Mesodermal cell (in vitro differentiated cells): ENCODE measurements at regions not wholly inside any gene's neighbourhood (a gene's known extent, or its start where the extent isn't known, plus 50 kb on each side); places are given as distances from the start of the nearest gene placed in this dataset.
A peak's percentile ranks its signal among the peaks of the same experiment; 100 is the strongest.
"Not testable (repeated sequence)": the region's sequence is repeated elsewhere in the genome, so short reads cannot be mapped to it uniquely, and the experiment has no call there.

ENCODE experiments used
- H3K27ac ChIP-seq: 2 replicates; pipeline ENCODE4 v1.7.0; 2013; ENCODE audit warnings: mild to moderate bottlenecking, low read depth, low read length, moderate library complexity; ENCODE audit not compliant: severe bottlenecking
- H3K36me3 ChIP-seq: 2 replicates; pipeline ENCODE4 v1.7.1; 2013; ENCODE audit warnings: mild to moderate bottlenecking, low read length, moderate library complexity; ENCODE audit not compliant: control insufficient read depth, insufficient read depth
- H3K4me1 ChIP-seq: one replicate; pipeline ENCODE4 v1.7.1; 2013; ENCODE audit warnings: mild to moderate bottlenecking, low read length; ENCODE audit not compliant: insufficient read depth, control insufficient read depth, poor library complexity, severe bottlenecking
- H3K4me3 ChIP-seq: 2 replicates; pipeline ENCODE4 v1.7.0; 2013; ENCODE audit warnings: low read length, control low read depth, mild to moderate bottlenecking; ENCODE audit not compliant: insufficient read depth, poor library complexity, severe bottlenecking; ENCODE audit errors: extremely low read depth
- H3K9me3 ChIP-seq: 2 replicates; pipeline ENCODE4 v1.7.1; 2013; ENCODE audit warnings: mild to moderate bottlenecking, low read length, moderate library complexity; ENCODE audit not compliant: control insufficient read depth
- whole genome bisulfite sequencing, 2 experiments: methylation state at CpG; one replicate each; pipeline ENCODE4 v1.1.5; 2013; ENCODE audit warnings: missing lambda C conversion rate in 2 of 2; ENCODE audit not compliant: insufficient coverage in 2 of 2; 5-methylcytosine and 5-hydroxymethylcytosine counted together

DNA sequence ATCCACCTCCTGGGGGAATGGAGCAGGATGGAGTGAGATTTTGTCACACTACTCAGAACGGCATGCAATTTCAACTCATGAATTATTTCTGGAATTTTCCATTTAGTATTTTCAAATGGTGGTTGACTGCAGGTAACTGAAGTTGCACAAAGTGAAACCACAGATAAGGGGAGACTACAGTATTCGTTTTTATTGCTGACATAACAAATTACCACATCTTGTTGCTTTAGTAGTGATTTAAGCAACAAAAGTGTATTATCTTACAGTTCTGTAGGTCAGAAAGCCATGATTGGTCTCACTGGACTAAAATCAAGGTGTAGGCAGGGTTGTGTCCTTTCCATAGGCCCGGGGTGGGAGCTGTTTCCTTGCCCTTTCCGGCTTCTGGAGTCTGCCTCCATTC is 133.4 kb upstream of the B3GAT2 start:
- H3K4me1 ChIP-seq, result no peaks in the 10 kb centered on the region
- H3K27ac ChIP-seq, result no peak overlapping the region
- no peak overlapping the region for H3K4me3 ChIP-seq
- 81 to 83% methylated on average over 1 to 3 of the region's 4 CpGs for WGBS, 2 experiments
- no peaks in the 10 kb centered on the region for H3K9me3 ChIP-seq
- H3K36me3 ChIP-seq, result no peaks in the 10 kb centered on the region

DNA sequence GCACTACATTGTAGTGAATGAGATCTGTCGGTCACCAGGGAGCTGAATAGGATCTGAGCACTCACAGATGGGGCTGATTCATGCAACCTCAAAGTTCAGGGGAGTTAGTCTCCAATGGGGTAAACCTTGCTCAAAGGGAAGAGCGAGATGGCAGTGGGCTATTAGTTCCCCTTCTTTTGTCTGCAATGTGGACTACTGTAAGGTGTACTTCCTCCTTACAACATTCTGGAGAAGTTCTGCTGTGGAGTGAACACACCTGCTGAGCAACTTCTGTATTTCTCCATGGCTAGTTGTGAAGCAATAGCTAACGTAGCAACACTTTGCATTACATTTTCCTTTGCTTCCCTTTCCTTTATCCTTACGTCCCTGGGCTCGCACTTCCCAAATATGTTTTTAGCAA is 134.3 kb upstream of the B3GAT2 start:
- H3K4me1 ChIP-seq, result no peaks in the 10 kb centered on the region
- no peak overlapping the region for H3K27ac ChIP-seq
- 76 to 80% methylated on average over 3 to 4 of the region's 5 CpGs for WGBS, 2 experiments
- no peaks in the 10 kb centered on the region for H3K9me3 ChIP-seq
- no peak overlapping the region for H3K4me3 ChIP-seq
- no peaks in the 10 kb centered on the region for H3K36me3 ChIP-seq

DNA sequence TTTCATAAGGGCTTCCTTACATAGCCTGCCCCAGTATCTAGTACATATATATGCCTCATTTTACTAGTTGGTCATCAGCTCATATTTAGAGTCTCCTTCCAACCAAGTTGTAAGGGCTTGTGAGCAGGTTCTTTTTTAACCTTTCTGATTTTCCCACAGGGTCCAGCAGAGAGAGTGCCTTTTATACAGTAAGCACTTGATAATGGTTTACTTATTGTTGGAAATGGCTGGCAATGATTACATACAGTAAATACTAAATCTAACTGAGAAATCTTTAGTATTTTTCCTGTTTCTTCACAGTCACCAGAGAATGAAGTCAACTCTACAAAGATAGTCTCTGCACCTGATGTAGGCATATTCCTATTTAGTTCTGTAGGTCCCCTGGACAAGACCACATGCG is 135.1 kb upstream of the B3GAT2 start:
- WGBS, 2 experiments, result 40 to 60% methylated on average over 1 of the region's 1 CpG

DNA sequence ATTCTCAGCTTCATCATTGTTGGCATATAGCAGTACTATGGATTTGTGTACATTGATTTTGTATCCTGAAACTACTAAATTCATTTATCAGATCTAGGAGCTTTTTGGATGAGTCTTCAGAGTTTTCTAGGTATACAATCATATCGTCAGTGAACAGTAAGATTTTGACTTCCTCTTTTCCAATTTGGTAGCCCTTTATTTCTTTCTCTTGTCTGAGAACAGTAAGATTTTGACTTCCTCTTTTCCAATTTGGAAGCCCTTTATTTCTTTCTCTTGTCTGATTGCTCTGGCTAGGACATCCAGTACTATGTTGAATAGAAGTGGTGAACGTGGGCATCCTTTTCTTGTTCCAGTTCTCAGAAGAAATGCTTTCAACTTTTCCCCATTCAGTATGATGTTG is 140.4 kb upstream of the B3GAT2 start:
- not testable (repeated sequence) for H3K4me1 ChIP-seq, H3K4me3 ChIP-seq, H3K9me3 ChIP-seq, H3K36me3 ChIP-seq, H3K27ac ChIP-seq
- no CpG with 5 or more reads among the region's 2 CpGs for WGBS, 2 experiments

More for the DNA sequence above, 135.1 kb upstream of the B3GAT2 start:
- H3K4me1 ChIP-seq, result no peaks in the 10 kb centered on the region
- H3K4me3 ChIP-seq, result no peak overlapping the region
- H3K27ac ChIP-seq, result no peak overlapping the region
- no peaks in the 10 kb centered on the region for H3K36me3 ChIP-seq
- H3K9me3 ChIP-seq, result no peaks in the 10 kb centered on the region

DNA sequence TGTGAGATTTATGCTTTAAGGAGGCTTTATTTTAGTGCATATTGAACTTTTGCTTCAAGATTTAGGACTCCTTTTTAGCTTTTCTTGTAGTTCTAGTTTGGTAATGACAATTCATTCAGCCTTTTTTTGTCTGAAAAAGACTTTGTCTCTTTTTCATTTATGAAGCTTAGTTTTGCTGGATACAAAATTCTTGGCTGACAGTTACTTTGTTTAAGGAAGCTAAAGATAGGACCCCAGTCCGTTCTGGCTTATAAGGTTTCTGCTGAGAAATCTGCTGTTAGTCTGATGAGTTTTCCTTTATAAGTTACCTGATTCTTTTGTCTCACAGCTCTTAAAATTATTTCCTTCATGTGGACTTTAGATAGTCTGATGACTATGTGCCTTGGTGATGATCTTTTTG is 142.8 kb upstream of the B3GAT2 start:
- Histone ChIP-seq H3K9me3 (no peaks in the 10 kb centered on the region), H3K4me1 (no peaks in the 10 kb centered on the region), H3K4me3 (no peak overlapping the region), H3K36me3 (no peaks in the 10 kb centered on the region), H3K27ac (no peak overlapping the region)
- WGBS, 2 experiments, result 50 to 60% methylated on average over 1 of the region's 1 CpG

DNA sequence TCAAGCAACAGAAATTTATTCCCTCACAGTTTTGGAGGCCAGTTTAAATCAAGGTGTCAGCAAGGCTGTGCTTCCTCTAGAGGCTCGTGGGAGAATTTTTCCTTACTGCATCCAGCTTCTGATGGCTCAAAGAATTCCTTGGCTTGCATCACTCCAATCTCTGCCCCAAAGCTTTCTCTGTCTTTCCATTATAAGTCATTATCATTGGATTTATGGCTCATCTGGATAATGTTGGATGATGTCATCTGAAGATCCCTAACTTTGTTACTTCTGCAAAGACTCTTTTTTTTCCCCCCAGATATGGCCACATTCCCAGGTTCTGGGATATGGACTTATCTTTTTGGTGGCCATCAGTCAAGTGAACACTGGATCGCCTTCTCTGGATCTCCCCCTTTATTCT is 146.3 kb upstream of the B3GAT2 start:
- no peak overlapping the region for H3K27ac ChIP-seq
- no peaks in the 10 kb centered on the region for H3K36me3 ChIP-seq
- 81 to 100% methylated on average over 1 to 2 of the region's 2 CpGs for WGBS, 2 experiments
- no peaks in the 10 kb centered on the region for H3K4me1 ChIP-seq
- H3K9me3 ChIP-seq, result no peaks in the 10 kb centered on the region
- H3K4me3 ChIP-seq, result no peak overlapping the region

DNA sequence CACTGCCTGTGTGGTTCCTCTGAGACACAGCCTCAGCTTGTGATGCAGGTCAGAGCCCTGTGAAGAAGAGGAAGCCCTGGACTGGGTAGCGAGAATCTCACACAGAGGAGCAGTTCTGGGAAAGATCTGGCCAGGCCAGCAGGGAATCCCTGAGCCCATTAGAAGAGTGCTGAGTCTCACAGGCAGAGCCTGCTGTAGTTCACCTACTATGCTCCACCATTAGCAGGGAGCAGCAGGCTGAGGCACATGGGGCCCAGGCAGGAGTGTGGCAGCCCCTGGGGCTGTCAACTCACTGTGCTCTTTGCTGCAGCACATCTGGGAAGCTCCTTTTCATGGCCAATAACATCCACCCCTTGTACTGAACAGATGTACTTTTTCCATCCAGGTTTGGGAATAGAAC is 146.8 kb upstream of the B3GAT2 start:
- Histone ChIP-seq H3K36me3 (no peaks in the 10 kb centered on the region), H3K9me3 (no peaks in the 10 kb centered on the region), H3K27ac (no peak overlapping the region), H3K4me3 (no peak overlapping the region), H3K4me1 (no peaks in the 10 kb centered on the region)
- WGBS, 2 experiments, result 100% methylated on average over 1 of the region's 1 CpG

DNA sequence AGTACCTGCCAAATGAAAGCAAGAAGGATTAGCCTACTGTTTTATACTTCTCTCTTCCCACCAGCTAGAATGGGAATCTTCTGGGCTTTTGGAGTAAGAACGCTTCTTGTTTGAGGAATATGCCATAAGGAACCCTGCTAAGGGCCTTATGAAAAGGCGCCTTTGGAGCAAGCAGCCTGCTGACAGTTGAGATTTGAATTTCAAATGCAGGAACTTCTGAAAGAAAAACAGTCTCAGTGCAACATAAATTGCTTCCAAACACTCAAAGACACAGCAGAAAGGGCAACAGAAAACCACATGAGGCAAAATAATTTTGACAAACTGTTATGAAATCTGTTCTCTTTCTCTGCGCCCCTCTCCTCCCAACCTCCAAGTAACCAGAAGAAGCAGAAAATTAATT is 149.4 kb upstream of the B3GAT2 start:
- H3K27ac ChIP-seq, result no peak overlapping the region
- no peaks in the 10 kb centered on the region for H3K36me3 ChIP-seq
- no peaks in the 10 kb centered on the region for H3K4me1 ChIP-seq
- H3K4me3 ChIP-seq, result no peak overlapping the region
- WGBS, 2 experiments, result 60 to 73% methylated on average over 1 to 2 of the region's 3 CpGs
- no peaks in the 10 kb centered on the region for H3K9me3 ChIP-seq

DNA sequence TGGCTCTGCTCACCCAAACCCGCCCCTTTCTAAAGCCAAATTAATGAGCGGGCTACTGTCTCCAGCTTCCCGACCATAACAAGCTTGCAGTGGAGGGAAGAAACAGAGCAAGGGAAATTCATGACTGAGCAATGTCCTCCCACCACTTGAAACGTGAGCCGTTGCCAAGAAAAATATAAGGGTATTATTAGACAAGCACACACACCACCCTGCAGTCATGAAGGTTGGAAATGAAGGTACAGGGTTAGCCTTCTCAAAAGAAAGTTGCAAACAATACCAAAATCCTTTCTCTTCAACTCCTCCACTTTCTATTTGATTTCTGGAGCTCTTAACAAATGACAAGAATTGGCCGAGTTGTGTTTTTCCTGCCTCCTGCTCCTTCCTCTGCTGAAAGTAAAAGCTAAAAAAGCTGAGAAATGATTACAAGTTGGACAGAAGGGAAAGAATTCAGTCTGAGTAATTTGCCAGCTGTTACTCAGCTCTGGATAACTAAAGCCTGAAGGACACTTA is 151.1 kb upstream of the B3GAT2 start:
- 66% methylated on average over 4 of the region's 6 CpGs; no CpG with 5 or more reads in 1 of the 2 experiments for WGBS, 2 experiments
- peak overlapping the region; percentile 47 for H3K27ac ChIP-seq
- H3K4me3 ChIP-seq, result no peak overlapping the region

DNA sequence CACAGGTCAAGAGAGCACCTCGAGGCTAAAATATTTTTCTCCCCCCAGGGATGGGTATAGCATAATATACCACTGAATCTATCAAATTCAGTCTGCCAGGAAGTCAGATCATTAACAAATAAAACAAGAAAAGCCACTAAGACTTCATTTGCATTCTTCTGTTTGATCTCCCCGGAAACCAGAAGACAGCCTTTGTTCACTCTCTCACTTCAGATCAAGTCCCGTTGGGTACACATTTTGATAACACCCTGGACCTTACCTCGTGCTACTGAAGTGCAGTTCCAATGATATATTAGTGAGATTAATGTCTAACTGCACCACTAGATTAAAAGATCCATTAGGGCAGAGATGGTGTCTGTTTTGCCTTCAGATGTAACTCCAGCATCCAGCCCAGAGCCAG is 157.7 kb upstream of the B3GAT2 start:
- Histone ChIP-seq H3K9me3 (no peaks in the 10 kb centered on the region), H3K27ac (no peak overlapping the region), H3K36me3 (no peaks in the 10 kb centered on the region), H3K4me1 (no peaks in the 10 kb centered on the region), H3K4me3 (no peak overlapping the region)
- WGBS, 2 experiments, result 22 to 47% methylated on average over 1 to 2 of the region's 4 CpGs

More for the DNA sequence above, 151.1 kb upstream of the B3GAT2 start:
- Histone ChIP-seq H3K36me3 (no peaks in the 10 kb centered on the region), H3K9me3 (no peaks in the 10 kb centered on the region), H3K4me1 (no peaks in the 10 kb centered on the region)

DNA sequence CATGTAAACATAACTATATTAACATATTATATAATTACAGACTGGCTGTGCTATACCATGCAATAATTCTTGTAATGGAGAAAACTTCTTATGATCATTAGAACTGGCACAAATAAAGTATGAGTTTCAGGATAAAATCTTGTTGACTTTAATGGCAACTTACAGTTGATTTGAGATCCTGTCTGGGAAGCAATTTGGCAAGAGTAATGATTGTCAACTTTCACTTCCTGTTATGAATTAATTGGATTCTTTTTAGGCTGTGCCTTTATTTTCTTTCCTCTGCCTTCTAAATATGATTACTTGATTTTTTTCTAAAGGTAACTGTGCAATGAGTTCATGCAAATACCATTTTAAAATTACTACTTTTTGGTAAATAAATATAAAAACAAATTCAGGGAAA is 158.1 kb upstream of the B3GAT2 start:
- Histone ChIP-seq H3K9me3 (peaks cover 2% of the 10 kb centered on the region), H3K36me3 (no peaks in the 10 kb centered on the region), H3K4me3 (no peak overlapping the region), H3K27ac (no peak overlapping the region), H3K4me1 (no peaks in the 10 kb centered on the region)
